Daoy (cell line): ENCODE measurements at regions not wholly inside any gene's neighbourhood (a gene's known extent, or its start where the extent isn't known, plus 50 kb on each side); places are given as distances from the start of the nearest gene placed in this dataset.

Experiments
- DNase-seq: peaks from one replicate; pipeline ENCODE4 v3.0.0-alpha.2; 2015; ENCODE audit warnings: low read depth

GRCh38 chr17:72004611-72005331 is 116.0 kb upstream of the SOX9 start:
- DNase-seq = peak; percentile 19

- no peak for DNase-seq
Measured at GRCh38 chr17:72005332-72006163, 115.3 kb upstream of the SOX9 start.

GRCh38 chr17:72008236-72008876 is 112.5 kb upstream of the SOX9 start:
- no peak for DNase-seq

- DNase-seq = no peak
Measured at GRCh38 chr17:72011561-72011960, 109.3 kb upstream of the SOX9 start.

GRCh38 chr17:72021417-72022041 is 99.3 kb upstream of the SOX9 start:
- no peak for DNase-seq

- DNase-seq = no peak
Measured at GRCh38 chr17:72022328-72023275, 98.2 kb upstream of the SOX9 start.

- no peak for DNase-seq
Measured at GRCh38 chr17:72024457-72024856, 96.4 kb upstream of the SOX9 start.

GRCh38 chr17:72025113-72025512 is 95.7 kb upstream of the SOX9 start:
- DNase-seq = no peak

GRCh38 chr17:72030067-72030899 is 90.5 kb upstream of the SOX9 start:
- peak; percentile 85 for DNase-seq

- DNase-seq = no peak
Measured at GRCh38 chr17:72031219-72031884, 89.5 kb upstream of the SOX9 start.

GRCh38 chr17:72033334-72033733 is 87.5 kb upstream of the SOX9 start:
- no peak for DNase-seq

GRCh38 chr17:72034000-72034399 is 86.8 kb upstream of the SOX9 start:
- no peak for DNase-seq

GRCh38 chr17:72038427-72038826 is 82.4 kb upstream of the SOX9 start:
- DNase-seq = no peak

GRCh38 chr17:72039490-72039889 is 81.3 kb upstream of the SOX9 start:
- DNase-seq = no peak

- DNase-seq = no peak
Measured at GRCh38 chr17:72046178-72046577, 74.6 kb upstream of the SOX9 start.

GRCh38 chr17:72046643-72047612 is 73.9 kb upstream of the SOX9 start:
- no peak for DNase-seq

GRCh38 chr17:72049914-72050313 is 70.9 kb upstream of the SOX9 start:
- no peak for DNase-seq

GRCh38 chr17:72053036-72053435 is 67.8 kb upstream of the SOX9 start:
- DNase-seq = no peak
